ENCODE measurements at regions not wholly inside any gene's neighbourhood (a gene's known extent, or its start where the extent isn't known, plus 50 kb on each side); places are given as distances from the start of the nearest gene placed in this dataset.

- Histone ChIP-seq H3K4me3 (ENCODE audit: low read length) (no peak overlapping the region), H3K27ac (ENCODE audit: low read depth, low read length) (no peak overlapping the region), H3K4me1 (ENCODE audit: insufficient read depth, low read length) (no peaks in the 10 kb centered on the region), H3K36me3 (ENCODE audit: insufficient read depth, low read length) (no peaks in the 10 kb centered on the region), H3K27me3 (ENCODE audit: insufficient read depth, low read length, poor library complexity, severe bottlenecking) (no peaks in the 10 kb centered on the region), H3K9me3 (ENCODE audit: low read length) (no peaks in the 10 kb centered on the region)
- no peak overlapping the region for H3K27ac Mint-ChIP-seq
- H3K9me3 Mint-ChIP-seq: no peaks in the 10 kb centered on the region
- ChIA-PET CTCF (no interaction called here), POLR2A (no interaction called here)
- peaks cover 0 to 4% (median 4%) of the 10 kb centered on the region in 3 donors for H3K4me1 Mint-ChIP-seq
- no peak overlapping the region for H3K4me3 Mint-ChIP-seq
- H3K27me3 Mint-ChIP-seq: peaks cover 4 to 17% of the 10 kb centered on the region in 2 donors
- no peaks in the 10 kb centered on the region for H3K36me3 Mint-ChIP-seq
- no peak for DNase-seq
These were observed 52.6 kb upstream of the SMAD6 start for GRCh38 chr15:66649235-66649984.

- POLR2A ChIA-PET: no interaction called here
- no peak for DNase-seq
- Mint-ChIP-seq H3K4me1 (peaks cover 0 to 8% (median 5%) of the 10 kb centered on the region in 3 donors), H3K27ac (no peak overlapping the region), H3K4me3 (no peak overlapping the region), H3K36me3 (no peaks in the 10 kb centered on the region), H3K9me3 (no peaks in the 10 kb centered on the region), H3K27me3 (peaks cover 4 to 19% of the 10 kb centered on the region in 2 donors)
- no peaks in the 10 kb centered on the region for H3K9me3 ChIP-seq (ENCODE audit: low read length)
- peaks cover 2% of the 10 kb centered on the region for H3K4me1 ChIP-seq (ENCODE audit: insufficient read depth, low read length)
- H3K4me3 ChIP-seq (ENCODE audit: low read length): no peak overlapping the region
- CTCF ChIA-PET: no interaction called here
- no peaks in the 10 kb centered on the region for H3K36me3 ChIP-seq (ENCODE audit: insufficient read depth, low read length)
- H3K27ac ChIP-seq (ENCODE audit: low read depth, low read length): no peak overlapping the region
- no peaks in the 10 kb centered on the region for H3K27me3 ChIP-seq (ENCODE audit: insufficient read depth, low read length, poor library complexity, severe bottlenecking)
These were observed 51.6 kb upstream of the SMAD6 start for GRCh38 chr15:66650433-66650832.

GRCh38 chr15:66651198-66651597 lies 50.8 kb upstream of the SMAD6 start:
- Mint-ChIP-seq H3K27me3 (peaks cover 9 to 27% of the 10 kb centered on the region in 2 donors), H3K9me3 (no peaks in the 10 kb centered on the region), H3K4me3 (no peak overlapping the region), H3K36me3 (no peaks in the 10 kb centered on the region), H3K4me1 (peaks cover 0 to 11% (median 7%) of the 10 kb centered on the region in 3 donors), H3K27ac (no peak overlapping the region)
- no peak for DNase-seq
- no peaks in the 10 kb centered on the region for H3K36me3 ChIP-seq (ENCODE audit: insufficient read depth, low read length)
- H3K27ac ChIP-seq (ENCODE audit: low read depth, low read length): no peak overlapping the region
- H3K27me3 ChIP-seq (ENCODE audit: insufficient read depth, low read length, poor library complexity, severe bottlenecking): no peaks in the 10 kb centered on the region
- H3K9me3 ChIP-seq (ENCODE audit: low read length): no peaks in the 10 kb centered on the region
- POLR2A ChIA-PET: no interaction called here
- H3K4me1 ChIP-seq (ENCODE audit: insufficient read depth, low read length): peaks cover 4% of the 10 kb centered on the region
- H3K4me3 ChIP-seq (ENCODE audit: low read length): no peak overlapping the region
- CTCF ChIA-PET: no interaction called here

GRCh38 chr15:66651913-66652642 lies 50.0 kb upstream of the SMAD6 start:
- POLR2A ChIA-PET: interaction anchor here (0.7 kb wide), 1 partner anchor 50 kb away, joined by 4 read pairs; the partner anchor contains the start of gene SMAD6
- Mint-ChIP-seq H3K36me3 (no peaks in the 10 kb centered on the region), H3K27ac (no peak overlapping the region), H3K9me3 (no peaks in the 10 kb centered on the region), H3K27me3 (peaks cover 9 to 35% of the 10 kb centered on the region in 2 donors), H3K4me3 (no peak overlapping the region), H3K4me1 (peaks cover 0 to 11% (median 7%) of the 10 kb centered on the region in 3 donors)
- Histone ChIP-seq H3K9me3 (ENCODE audit: low read length) (no peaks in the 10 kb centered on the region), H3K4me1 (ENCODE audit: insufficient read depth, low read length) (peaks cover 4% of the 10 kb centered on the region), H3K4me3 (ENCODE audit: low read length) (no peak overlapping the region), H3K36me3 (ENCODE audit: insufficient read depth, low read length) (no peaks in the 10 kb centered on the region), H3K27ac (ENCODE audit: low read depth, low read length) (no peak overlapping the region), H3K27me3 (ENCODE audit: insufficient read depth, low read length, poor library complexity, severe bottlenecking) (no peaks in the 10 kb centered on the region)
- no peak for DNase-seq
- CTCF ChIA-PET: no interaction called here

Data from CD8-positive, alpha-beta memory T cell (primary cell).